Inferior parietal cortex (tissue), 1 donor: ENCODE measurements at regions not wholly inside any gene's neighbourhood (a gene's known extent, or its start where the extent isn't known, plus 50 kb on each side); places are given as distances from the start of the nearest gene placed in this dataset.
"Not testable (repeated sequence)": the region's sequence is repeated elsewhere in the genome, so short reads cannot be mapped to it uniquely, and the experiment has no call there.

ENCODE experiments used
- DNase-seq: peaks from one replicate; pipeline ENCODE4 v3.0.0-alpha.2; 2016; ENCODE audit errors: extremely low spot score

DNA sequence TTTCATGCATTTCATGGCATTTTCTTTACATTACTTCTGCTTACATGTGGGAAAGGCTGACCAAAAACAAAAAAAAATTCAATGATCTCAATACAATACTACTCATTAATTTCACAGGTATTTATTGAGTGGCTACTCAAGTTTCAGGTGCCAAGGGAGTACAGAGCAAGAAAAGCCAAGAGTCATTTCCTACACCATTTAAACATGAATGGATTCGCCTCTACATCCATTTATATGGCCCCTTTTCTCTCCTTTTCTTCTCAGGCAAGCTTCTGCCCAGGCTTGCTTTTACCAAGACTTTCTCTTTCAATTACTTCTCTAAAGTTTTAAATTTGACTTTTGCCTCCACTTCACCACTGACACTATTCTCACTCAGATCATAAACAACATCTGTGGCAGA, 1603.1 kb upstream of the CELF4 start:
- no peak for DNase-seq

DNA sequence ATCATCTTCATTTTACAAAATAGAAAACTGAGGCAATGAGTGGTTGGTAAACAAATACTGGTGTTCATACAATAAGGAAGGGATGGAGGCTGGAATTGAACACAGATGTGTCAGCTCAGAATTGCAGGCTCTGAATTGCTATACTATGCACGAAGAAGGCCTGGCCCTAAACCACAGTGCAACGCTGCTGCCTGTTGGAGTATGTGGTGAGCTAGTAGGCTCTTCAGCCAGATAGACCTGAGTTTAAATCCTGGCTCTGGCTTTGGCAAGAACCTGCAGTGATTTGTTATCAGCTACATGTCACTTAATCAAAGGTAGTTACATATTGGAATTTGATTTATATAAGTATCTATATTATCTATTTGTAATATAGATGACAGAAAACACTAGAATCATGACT, 1602.4 kb upstream of the CELF4 start:
- no peak for DNase-seq

DNA sequence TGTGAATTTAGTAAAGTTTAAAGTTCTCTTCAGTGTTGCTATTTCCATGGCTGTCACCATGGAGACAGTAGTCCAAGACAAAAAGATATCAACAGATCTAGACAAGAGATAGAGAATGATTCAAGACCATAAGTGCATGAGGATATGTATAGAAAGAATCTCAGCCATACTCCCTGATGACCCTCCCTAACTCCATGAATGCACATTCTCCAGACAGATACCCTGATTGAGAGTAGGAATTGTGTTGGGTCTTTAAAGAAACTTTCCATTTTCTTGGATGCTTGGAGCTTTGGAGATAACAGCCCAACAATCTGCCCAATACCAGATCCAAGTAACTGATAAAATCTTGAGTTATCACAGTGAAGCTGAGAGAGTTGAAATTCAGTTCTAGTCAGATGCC, 1601.2 kb upstream of the CELF4 start:
- DNase-seq = no peak

DNA sequence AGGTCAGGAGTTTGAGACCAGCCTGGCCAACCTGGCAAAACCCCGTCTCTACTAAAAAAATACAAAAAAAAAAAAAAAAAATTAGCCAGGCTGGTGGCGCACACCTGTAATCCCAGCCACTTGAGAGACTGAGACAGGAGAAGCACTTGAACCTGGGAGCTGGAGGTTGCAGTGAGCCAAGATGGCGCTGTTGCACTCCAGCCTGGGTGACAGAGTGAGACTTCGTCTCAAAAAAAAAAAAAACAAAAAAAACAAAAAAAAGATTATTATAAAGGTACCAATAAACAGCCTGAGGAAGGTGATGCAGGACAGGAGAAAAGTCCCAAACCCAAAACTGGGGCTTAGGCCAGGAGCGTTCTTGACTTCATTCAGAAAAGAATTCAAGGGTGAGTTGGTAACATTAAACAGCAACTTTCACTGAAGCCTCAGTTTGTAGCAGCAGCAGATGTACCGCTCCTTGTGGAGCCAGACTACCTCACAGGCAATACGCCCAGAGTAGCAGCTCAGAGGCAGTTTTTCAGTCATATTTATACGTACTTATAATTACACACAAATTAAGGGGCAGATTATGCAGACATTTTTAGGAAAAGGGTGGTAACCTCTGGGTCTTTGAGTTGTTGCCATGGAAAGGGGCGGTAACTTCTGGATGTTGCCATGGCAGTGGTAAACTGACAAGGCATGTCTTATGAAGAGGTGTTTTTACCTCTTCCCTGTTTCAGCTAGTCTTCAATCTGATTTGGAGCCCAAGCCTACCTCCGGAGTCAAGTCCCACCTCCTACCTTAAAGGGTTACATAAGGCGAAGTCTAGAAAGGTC, 1596.6 kb upstream of the CELF4 start:
- no peak for DNase-seq

DNA sequence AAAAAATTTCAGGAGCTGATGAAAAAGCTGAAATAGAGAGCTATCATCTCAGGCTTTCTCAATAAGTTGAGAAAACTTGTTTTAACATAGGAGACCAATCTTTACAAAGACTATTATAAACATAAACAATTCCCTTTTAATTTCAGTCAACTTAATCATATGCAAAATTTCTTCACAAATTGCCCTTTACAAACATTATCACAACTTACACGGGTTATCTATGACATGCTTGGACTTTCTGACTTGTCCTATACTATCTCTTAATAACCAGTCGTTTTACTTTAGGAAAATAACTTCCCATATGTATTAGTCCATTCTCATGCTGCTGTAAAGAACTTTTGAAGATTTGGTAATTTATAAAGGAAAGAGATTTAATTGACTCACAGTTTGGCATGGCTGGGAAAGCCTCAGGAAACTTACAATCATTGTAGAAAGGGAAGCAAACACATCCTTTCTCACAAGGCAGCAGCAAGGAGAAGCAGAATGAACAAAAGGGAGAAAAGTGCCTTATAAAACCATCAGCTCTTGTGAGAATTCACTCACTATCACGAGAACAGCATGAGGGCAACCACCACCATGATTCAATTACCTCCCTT, 1583.7 kb upstream of the CELF4 start:
- DNase-seq = no peak

DNA sequence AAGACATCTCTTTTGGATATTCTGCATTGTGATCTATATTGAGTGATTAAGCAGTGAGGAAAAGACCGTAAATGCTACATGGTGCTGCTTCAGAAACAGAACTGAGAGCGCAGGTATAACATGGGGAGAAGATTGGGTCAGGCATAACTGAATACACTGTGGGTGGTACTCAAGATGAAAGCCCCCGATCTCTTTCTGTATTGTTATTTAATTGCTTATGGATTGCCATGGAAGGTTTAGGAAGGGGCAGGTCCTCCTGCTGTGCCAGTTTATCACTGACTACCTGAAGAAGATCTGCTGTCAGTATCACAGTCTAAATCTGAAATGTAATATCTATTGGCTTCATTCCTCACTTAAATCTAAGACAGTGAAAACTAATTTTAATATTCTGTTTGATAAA, 1568.7 kb upstream of the CELF4 start:
- DNase-seq = no peak

DNA sequence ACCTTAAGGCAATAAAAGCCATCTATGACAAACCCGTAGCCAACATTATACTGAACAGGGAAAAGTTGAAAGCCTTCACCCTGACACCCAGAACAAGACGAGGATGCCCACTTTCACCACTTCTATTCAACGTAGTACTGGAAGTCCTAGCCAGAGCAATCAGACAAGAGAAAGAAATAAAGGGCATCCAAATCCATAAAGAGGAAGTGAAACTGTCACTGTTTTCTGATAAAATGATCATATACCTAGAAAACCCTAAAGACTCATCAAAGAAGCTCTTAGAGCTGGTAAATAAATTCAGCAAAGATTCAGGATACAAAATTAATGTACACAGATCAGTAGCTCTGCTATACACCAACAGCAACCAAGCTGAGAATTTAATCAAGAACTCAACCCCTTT, 1561.9 kb upstream of the CELF4 start:
- not testable (repeated sequence) for DNase-seq

DNA sequence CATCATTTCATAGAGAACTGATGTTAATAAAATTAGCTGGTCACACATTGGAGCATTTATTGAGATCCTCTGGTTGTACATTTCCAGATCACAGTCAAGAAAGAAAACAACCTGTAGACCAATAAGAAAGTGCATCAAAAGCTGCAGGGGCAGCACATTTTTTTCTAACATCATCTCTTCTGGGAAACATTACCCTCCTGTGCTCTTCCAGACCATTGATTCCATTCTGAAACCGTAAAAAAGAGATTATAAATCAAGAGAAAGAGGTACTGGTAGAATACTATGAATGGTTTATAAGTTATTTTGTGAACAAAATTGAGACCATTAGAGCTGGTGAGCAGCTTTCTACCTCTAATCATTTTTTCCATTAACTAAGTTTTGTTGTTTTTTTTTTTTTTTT, 1548.2 kb upstream of the CELF4 start:
- DNase-seq = no peak

DNA sequence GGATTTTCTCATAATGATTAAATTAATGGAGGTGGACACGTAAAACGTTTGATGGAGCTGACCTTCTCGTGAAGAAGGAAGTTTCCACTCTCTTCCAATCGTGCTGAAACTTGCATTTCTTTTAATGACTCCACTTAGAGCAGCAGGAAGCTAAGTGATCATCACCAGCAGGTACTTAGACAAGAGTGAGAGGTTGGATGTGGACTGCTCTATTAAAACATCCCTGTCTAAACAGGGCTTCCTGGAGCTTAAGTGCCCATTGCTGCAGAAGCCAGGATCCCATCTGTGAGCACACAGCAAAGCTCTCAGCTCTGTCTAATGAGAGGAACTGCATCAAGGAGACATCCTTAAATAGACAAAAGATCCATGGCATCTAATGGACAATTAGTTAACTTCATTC, 1539.5 kb upstream of the CELF4 start:
- DNase-seq = no peak

DNA sequence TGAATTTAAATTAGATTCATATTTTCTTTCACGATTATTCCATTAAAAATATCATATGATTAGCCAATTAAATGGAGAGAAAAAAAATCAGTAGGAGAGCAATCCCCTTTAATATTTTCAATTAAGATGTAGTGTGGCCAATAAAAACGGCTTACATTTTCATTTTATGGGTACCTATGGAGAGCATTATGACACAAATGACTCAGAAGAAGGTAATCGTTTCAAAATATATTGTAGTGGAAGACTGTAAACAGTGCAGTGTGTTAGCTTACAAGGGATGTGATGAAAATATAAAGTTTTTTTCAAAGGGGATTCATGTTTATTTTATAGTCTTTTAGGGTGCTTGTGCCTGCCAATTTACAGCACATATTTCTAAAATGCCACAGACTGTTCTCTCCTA, 1507.4 kb upstream of the CELF4 start:
- no peak for DNase-seq

DNA sequence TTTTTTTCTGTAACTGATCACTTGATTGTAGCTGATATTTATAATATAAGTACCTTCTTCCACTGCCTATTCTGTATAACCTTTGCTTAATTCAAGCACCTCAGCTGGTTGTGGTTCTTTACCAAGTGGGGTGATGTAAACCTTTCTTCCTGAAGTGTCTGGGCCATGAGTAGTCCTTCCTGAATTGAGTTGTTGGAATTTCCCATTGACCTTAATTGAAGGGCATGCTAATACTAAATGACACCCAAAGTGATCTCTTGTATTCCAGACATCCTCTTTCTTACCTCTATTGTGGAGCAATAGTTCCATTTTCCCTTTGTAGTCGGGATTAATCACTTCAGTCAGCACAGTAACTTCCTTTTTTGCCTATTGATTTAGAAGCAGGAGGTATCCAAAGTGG, 1496.8 kb upstream of the CELF4 start:
- no peak for DNase-seq

DNA sequence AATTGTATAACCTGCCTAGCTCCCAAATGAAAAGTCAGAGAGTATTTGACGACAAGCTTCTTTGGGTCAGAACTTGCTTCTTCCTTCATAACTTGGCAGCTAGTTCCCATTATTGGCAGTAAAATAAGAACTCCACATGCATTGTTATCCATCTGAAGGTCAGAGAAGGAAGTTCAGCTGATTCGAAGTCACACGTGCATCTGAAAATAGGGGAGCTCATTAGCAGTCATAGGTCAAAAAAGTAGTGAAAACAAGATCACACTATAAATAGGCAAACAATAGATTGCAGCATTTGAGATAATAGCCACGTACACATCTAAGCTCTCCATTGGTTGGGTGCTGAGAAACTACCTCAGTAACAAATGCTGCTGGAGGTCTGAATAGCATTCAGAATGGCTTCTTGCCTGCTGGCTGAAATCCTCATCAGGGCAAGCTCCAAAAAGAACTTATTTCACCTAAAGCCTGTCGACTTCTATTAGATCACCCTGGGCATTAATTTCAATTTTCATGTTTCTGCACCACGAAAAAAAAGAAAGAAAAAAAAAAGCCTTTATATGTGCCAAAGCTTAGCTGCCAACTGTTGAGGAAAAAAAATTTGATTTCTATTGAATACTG, 1492.9 kb upstream of the CELF4 start:
- DNase-seq = no peak

DNA sequence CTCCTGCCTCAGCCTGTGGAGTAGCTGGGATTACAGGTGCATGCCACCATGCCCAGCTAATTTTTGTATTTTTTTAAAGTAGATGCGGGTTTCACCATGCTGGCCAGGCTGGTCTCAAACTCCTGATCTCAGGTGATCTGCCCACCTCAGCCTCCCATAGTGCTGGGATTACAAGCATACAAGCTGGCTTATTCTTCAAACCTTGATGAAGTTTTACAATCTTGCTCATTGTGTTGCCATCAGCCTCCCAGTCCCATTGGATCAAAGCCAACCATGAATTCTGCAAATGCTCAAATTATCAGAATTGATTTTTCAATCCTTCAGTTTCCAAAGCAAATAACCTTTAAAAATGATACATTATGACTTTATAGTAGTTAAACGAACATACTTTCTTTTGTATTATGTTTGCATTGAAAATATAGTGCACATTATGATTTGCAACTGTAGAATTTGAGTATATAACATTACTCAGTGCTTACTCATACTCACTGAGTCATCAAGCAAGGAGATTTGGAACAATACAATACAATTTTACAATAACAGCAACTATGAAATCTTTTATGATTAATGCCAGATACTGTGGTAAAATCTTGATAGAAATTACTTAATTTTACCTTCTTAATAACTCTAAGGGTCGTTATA, 1491.9 kb upstream of the CELF4 start:
- DNase-seq = no peak

DNA sequence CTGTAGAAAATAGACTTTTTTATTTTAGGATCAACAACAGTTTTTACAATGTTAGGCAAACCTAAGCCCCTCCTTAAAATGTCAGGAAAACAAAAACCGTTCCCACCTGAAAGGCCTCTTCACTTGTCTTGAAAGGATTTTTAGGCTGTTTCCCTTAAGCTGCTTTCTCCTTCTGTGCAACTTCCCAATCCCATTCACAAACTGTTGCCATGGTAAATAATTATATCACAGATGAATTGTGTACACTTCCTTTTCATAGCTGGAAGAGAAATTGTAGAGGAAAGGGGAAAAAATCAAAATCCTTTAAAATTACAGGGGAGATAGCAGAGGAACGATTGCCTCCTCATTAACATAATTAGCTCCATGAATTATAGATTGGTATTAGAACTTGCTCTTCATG, 1488.0 kb upstream of the CELF4 start:
- no peak for DNase-seq

DNA sequence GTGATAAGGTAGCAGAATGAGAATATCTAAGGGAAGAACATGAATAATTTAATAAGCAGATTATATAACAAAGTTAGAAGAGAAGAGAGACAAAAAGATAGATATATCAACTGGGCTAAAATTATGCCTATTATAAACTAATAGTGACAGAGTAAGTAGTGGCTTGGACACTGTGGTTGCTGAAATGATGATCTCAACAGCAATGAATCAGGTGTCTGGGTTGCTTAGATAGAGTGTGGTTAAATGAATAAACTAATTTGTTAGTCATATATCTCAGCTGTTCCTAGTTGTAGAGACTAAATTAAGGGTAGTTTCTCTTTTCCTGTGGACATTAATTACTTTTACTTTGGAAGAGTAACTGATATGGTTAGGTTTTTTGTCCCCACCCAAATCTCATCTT, 1485.4 kb upstream of the CELF4 start:
- DNase-seq = no peak

DNA sequence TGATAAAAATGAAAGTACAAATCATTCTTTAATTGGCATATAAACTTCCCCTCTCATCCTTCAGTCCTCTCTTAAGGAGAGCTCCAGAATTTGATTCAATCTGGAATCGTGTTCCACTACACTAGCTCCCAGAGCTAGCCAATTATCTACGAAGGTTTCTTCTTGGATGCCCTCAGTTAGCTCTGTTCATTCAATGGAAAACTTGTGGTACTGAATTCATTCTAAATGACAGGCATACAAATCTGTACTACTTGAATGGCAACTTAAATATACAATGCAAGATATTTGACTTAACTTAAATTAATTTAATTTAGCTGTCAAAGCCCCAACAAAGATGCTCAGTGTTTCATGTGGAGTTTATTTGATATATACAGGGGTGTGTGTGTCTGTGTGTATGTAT, 1474.2 kb upstream of the CELF4 start:
- no peak for DNase-seq

DNA sequence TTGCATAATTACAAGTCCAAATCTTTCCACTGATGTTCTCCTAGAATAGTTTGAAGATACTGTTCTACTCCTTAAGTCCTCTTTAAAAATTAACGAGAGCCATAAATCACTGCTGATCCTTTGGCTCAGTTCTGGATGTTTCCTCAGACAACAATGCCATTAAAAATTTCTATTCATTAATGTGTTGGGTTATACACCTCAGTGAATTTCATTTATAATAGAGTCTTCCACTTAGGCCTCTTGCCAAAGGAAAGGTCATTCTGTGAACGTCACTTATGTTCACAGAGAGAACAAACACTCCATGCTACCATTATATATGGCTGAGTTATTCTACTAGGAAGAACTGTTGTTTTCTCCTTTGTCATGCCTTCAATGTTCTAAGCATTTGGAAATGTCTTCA, 1472.3 kb upstream of the CELF4 start:
- no peak for DNase-seq

DNA sequence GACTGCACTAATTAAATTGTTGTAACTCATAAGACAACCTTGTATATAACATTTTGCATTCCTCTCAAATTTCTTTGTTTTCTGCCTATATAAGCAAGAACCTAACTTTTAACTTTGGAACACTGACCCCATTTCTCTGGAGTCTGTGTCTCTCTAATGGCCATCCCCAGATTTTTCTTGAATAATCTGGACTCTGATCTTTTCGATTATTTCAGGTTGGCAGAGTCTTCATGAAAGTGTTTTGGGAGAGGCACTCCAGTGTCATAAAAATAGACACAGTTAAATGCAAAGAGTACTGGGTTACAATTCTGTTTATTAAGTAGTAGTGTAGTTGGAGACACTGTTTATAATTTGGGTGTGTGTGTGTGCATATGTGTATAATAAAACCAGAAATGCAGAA, 1467.7 kb upstream of the CELF4 start:
- no peak for DNase-seq

DNA sequence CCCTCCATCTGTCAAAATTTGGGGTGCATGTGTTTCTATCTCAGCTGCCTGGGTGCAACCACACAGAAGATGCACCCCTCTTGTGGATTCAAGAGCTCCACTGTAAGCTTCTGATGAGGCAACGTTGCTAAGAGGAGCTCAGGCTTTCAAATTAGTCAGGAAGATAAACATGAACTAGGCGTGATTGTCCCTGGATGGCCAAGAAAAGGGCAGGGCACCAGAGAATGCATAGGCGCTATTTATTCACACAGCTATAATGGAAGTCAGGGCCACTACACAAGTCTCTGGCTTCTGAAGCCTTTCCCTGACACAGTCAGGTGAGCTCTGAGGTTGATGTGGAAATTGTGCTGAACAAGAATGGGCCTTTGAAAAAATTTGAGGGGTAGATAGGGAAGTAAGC, 1466.0 kb upstream of the CELF4 start:
- DNase-seq = no peak

DNA sequence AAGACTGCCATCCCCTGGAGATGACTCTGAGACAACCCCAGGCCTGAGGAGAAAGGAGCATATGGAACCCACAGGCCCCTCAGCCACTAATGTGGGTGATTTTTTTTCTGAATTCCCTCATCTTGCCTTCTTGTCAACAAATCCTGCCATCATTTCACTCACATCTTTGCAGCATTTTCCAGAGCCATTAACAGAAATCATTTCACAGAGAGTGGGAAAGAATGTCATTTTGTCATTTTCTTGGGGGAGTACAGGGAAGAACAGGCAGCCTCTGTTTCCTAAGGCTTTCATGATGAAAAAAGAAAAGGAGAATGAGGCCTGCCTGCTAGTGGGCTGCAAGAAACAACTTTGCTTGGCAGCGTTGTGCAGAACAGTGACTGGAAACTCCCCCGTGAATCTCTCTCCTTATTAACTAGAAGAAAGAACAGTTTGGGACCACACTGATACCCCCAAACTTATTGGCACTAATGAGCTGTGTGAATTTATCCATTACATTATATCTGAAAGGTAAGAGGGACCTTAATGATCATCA, 1464.6 kb upstream of the CELF4 start:
- DNase-seq = no peak

DNA sequence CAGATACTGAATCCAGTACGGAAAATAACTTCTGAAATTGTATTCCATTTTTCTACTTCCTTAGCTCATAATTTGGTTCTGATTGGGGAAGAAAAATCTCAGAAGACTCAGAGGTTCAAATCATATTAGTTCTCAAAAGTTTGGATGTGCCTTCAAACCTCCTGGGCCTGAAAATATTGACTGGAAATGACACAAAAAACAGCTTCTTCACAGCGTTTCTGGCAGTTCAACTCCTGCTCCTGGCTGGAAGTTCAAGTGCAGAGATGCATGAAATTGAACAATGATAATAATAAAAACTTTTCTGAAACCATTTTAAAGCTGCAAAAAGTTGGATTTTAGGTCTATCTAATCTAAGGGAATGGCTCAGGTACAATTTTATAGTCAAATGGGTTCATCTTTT, 1459.9 kb upstream of the CELF4 start:
- DNase-seq = no peak

DNA sequence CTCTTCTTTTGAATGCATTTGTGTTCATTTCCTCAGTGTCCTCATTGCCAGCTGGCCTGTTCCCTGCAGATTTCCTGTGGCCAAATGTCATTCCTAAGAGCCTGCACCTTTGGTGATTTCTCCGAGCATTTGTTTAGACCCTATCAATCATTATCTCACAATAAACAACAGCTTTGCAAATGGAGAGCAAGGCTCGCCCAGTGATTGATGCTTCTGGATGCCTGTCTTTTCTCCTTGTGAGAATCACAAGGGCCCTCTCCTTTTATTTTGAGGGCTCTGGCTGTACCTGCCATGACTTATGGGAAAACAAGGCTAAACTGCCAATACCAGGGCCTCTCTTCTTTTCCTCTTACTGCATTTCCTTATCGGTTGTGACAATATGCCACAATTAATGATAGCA, 1454.4 kb upstream of the CELF4 start:
- no peak for DNase-seq
